Heart left ventricle (tissue), 13 donors: ENCODE measurements at regions not wholly inside any gene's neighbourhood (a gene's known extent, or its start where the extent isn't known, plus 50 kb on each side); places are given as distances from the start of the nearest gene placed in this dataset.

Source experiments
- CTCF ChIP-seq, 12 donors: fragments of 200-600 bp; sonication (generic) in 4 of 12; IDR thresholded peaks; one replicate each; pipeline versions ENCODE4 v1.5.0 to v1.8.0; 2018 to 2022; ENCODE audit warnings: antibody characterized with exemption in 12 of 12, mild to moderate bottlenecking in 5 of 12
- POLR2A ChIP-seq, 2 donors: fragments of 450-650 bp; IDR thresholded peaks; one replicate each; pipeline ENCODE4 v1.6.1; 2017; ENCODE audit warnings: antibody characterized with exemption in 2 of 2, mild to moderate bottlenecking in 2 of 2, moderate library complexity in 2 of 2
- donor health status: ischemic (EF 13 %, LVEDD 7.1; RV severe dilation, severe dysfunction).
- donor health status: DM: no; HTN: yes; CAD: no.
- donor health status: DM: no; HTN: no; CAD: no.
- donor health status: ischemic (EF 25% LVEDD 6.9; RV normal size, moderate dysfunction).
- donor health status: ischemic (EF 25% LVEDD 5.7; RV mildly dilated, moderate dysfunction).
- donor health status: ischemic (EF 35%, LVEDD 5.7; RV mildly dilated, moderate dysfunction).
- donor health status: nonischemic (EF 11% LVEDD 7.7; RV severe dilation, severe dysfunction).
- donor health status: DM: yes; HTN: yes; CAD: no.
- donor health status: PGD.
- donor health status: ischemic (EF 29% LVEDD 5.4; RV normal size, mild dysfunction).
- donor health status: nonischemic (EF 23%, LVEDD 6.1; RV moderate dilation, normal function).

- TF ChIP-seq CTCF (IDR thresholded peaks at IDR 0.05) (no peak), POLR2A (IDR thresholded peaks at IDR 0.05) (no peak)
Observed at GRCh38 chr2:4753721-4754120, 938.5 kb upstream of the SOX11 start.
